ENCODE measurements at regions not wholly inside any gene's neighbourhood (a gene's known extent, or its start where the extent isn't known, plus 50 kb on each side); places are given as distances from the start of the nearest gene placed in this dataset.

DNA sequence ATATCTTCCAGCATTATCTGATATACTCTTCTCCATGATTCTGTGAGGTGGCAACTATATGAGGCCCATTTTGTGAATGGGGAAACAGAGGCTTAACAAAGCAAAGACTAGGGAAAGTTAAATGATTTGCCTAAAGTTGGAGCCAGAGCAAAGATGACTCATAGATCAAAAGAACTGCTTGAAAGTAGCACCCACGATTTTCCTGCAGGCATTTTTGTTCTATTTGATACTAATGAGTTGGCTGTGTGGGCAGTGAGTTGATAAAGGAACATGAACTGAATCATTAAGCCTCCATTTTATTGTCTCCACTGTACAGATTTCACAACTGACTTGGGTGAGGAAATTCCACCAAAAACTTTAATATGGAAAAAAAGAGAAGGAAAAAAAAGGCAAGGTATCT, 138.9 kb upstream of the IGFBP7 start:
- H3K79me2 ChIP-seq (ENCODE audit: insufficient read depth, low read depth, low read length), result no peaks in the 10 kb centered on the region
- no peaks in the 10 kb centered on the region for H3K9me3 ChIP-seq (ENCODE audit: low read length)
- ChIA-PET CTCF (ENCODE audit: unreplicated experiment) (no interaction called here), POLR2A (no interaction called here)
- TF ChIP-seq EZH2phosphoT487 (IDR thresholded peaks at IDR 0.05; ENCODE audit: borderline replicate concordance, low read depth, low read length), result no peak
- TF ChIP-seq, protein P1, sequence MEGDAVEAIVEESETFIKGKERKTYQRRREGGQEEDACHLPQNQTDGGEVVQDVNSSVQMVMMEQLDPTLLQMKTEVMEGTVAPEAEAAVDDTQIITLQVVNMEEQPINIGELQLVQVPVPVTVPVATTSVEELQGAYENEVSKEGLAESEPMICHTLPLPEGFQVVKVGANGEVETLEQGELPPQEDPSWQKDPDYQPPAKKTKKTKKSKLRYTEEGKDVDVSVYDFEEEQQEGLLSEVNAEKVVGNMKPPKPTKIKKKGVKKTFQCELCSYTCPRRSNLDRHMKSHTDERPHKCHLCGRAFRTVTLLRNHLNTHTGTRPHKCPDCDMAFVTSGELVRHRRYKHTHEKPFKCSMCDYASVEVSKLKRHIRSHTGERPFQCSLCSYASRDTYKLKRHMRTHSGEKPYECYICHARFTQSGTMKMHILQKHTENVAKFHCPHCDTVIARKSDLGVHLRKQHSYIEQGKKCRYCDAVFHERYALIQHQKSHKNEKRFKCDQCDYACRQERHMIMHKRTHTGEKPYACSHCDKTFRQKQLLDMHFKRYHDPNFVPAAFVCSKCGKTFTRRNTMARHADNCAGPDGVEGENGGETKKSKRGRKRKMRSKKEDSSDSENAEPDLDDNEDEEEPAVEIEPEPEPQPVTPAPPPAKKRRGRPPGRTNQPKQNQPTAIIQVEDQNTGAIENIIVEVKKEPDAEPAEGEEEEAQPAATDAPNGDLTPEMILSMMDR (conservative IDR thresholded peaks at IDR 0.05; ENCODE audit: low read length), result no peak
- no peak overlapping the region for H2AFZ ChIP-seq (ENCODE audit: low read length)
- H4K20me1 ChIP-seq (ENCODE audit: insufficient read depth, low read length), result no peaks in the 10 kb centered on the region
- intact Hi-C loops (cut with micrococcal nuclease; ENCODE audit: unreplicated experiment), result no loop called here
- no peaks in the 10 kb centered on the region for H3K36me3 ChIP-seq (ENCODE audit: insufficient read depth, low read length)
- no peak for DNase-seq (ENCODE audit: low spot score)
- H3K4me1 ChIP-seq (ENCODE audit: insufficient read depth, low read length, poor library complexity, severe bottlenecking), result no peaks in the 10 kb centered on the region
- H3K4me2 ChIP-seq (ENCODE audit: low read length), result no peak overlapping the region
- BruUV-seq (replicated peaks), result no TSS peak
- H3K27ac ChIP-seq (ENCODE audit: low read depth, low read length, poor library complexity, severe bottlenecking), result no peak overlapping the region
- no peak overlapping the region for H3K4me3 ChIP-seq (ENCODE audit: low read depth, low read length, poor library complexity, severe bottlenecking)
- no peaks in the 10 kb centered on the region for H3K9me2 ChIP-seq (ENCODE audit: insufficient read depth, low read length)

DNA sequence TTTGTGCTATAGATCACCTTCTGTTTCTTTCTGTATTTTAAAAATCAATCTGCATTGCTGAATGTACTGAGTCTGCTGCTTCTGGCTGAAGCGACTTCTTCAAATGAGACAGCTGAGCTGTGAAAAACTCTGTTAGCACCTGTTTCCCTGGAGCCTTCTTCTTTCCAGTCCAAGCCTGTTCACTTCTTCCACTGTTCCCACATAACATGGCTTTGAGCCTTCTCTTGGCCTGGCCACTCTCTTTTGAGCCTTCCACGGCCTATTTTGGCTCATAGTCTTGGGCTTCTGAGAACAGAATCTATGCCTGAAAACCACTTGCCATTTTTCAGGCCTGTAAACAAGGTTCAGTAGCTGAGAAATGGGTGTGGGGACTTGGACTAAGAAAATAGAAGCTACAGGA, 132.9 kb upstream of the IGFBP7 start:
- DNase-seq (ENCODE audit: low spot score), result no peak
- H3K79me2 ChIP-seq (ENCODE audit: insufficient read depth, low read depth, low read length), result no peaks in the 10 kb centered on the region
- H3K4me3 ChIP-seq (ENCODE audit: low read depth, low read length, poor library complexity, severe bottlenecking), result no peak overlapping the region
- ChIA-PET CTCF (ENCODE audit: unreplicated experiment) (no interaction called here), POLR2A (no interaction called here)
- H3K9me2 ChIP-seq (ENCODE audit: insufficient read depth, low read length), result no peaks in the 10 kb centered on the region
- no peaks in the 10 kb centered on the region for H3K4me1 ChIP-seq (ENCODE audit: insufficient read depth, low read length, poor library complexity, severe bottlenecking)
- H3K36me3 ChIP-seq (ENCODE audit: insufficient read depth, low read length), result no peaks in the 10 kb centered on the region
- H3K27ac ChIP-seq (ENCODE audit: low read depth, low read length, poor library complexity, severe bottlenecking), result no peak overlapping the region
- H4K20me1 ChIP-seq (ENCODE audit: insufficient read depth, low read length), result no peaks in the 10 kb centered on the region
- H3K4me2 ChIP-seq (ENCODE audit: low read length), result no peak overlapping the region
- H2AFZ ChIP-seq (ENCODE audit: low read length), result no peak overlapping the region
- TF ChIP-seq, protein P1 (conservative IDR thresholded peaks at IDR 0.05; ENCODE audit: low read length), result no peak
- no peak for TF ChIP-seq EZH2phosphoT487 (IDR thresholded peaks at IDR 0.05; ENCODE audit: borderline replicate concordance, low read depth, low read length)
- no peaks in the 10 kb centered on the region for H3K9me3 ChIP-seq (ENCODE audit: low read length)
- intact Hi-C loops (cut with micrococcal nuclease; ENCODE audit: unreplicated experiment), result no loop called here
- no TSS peak for BruUV-seq (replicated peaks)

DNA sequence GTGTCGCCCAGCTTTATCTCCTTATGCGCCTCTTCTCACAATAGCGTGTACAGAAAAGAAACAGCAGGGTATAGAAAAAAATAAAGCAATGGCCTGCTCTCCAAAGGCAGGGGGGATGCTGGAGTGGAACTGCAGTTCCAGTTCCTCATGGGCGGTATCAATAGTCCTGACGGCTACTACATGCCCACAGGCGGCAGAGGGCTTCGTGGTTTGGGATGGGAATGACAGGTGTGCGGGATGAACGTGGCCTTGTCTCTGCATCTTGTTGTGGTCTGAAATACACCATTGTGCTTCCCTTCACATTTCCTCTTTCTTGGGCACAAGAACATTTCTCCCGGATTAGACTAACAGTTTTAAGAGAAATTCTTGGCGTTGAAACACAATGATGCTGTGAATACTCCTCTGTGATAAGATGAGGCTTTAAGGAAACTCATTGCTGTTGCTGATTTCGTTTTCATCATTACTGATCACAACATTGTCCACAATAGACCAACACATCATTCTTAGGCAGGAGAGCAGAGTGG, 124.1 kb upstream of the IGFBP7 start:
- no peaks in the 10 kb centered on the region for H3K9me2 ChIP-seq (ENCODE audit: insufficient read depth, low read length)
- H3K4me2 ChIP-seq (ENCODE audit: low read length), result no peak overlapping the region
- no peaks in the 10 kb centered on the region for H3K4me1 ChIP-seq (ENCODE audit: insufficient read depth, low read length, poor library complexity, severe bottlenecking)
- POLR2A ChIA-PET, result no interaction called here
- TF ChIP-seq EZH2phosphoT487 (IDR thresholded peaks at IDR 0.05; ENCODE audit: borderline replicate concordance, low read depth, low read length), result no peak
- TF ChIP-seq, protein P1 (conservative IDR thresholded peaks at IDR 0.05; ENCODE audit: low read length), result no peak
- no peaks in the 10 kb centered on the region for H3K79me2 ChIP-seq (ENCODE audit: insufficient read depth, low read depth, low read length)
- no peaks in the 10 kb centered on the region for H4K20me1 ChIP-seq (ENCODE audit: insufficient read depth, low read length)
- intact Hi-C loops (cut with micrococcal nuclease; ENCODE audit: unreplicated experiment), result no loop called here
- H3K36me3 ChIP-seq (ENCODE audit: insufficient read depth, low read length), result no peaks in the 10 kb centered on the region
- no peak for DNase-seq (ENCODE audit: low spot score)
- CTCF ChIA-PET (ENCODE audit: unreplicated experiment), result no interaction called here
- no peak overlapping the region for H3K27ac ChIP-seq (ENCODE audit: low read depth, low read length, poor library complexity, severe bottlenecking)
- no peak overlapping the region for H2AFZ ChIP-seq (ENCODE audit: low read length)
- no TSS peak for BruUV-seq (replicated peaks)
- H3K9me3 ChIP-seq (ENCODE audit: low read length), result no peaks in the 10 kb centered on the region
- no peak overlapping the region for H3K4me3 ChIP-seq (ENCODE audit: low read depth, low read length, poor library complexity, severe bottlenecking)
